ENCODE measurements at regions not wholly inside any gene's neighbourhood (a gene's known extent, or its start where the extent isn't known, plus 50 kb on each side); places are given as distances from the start of the nearest gene placed in this dataset.

DNA sequence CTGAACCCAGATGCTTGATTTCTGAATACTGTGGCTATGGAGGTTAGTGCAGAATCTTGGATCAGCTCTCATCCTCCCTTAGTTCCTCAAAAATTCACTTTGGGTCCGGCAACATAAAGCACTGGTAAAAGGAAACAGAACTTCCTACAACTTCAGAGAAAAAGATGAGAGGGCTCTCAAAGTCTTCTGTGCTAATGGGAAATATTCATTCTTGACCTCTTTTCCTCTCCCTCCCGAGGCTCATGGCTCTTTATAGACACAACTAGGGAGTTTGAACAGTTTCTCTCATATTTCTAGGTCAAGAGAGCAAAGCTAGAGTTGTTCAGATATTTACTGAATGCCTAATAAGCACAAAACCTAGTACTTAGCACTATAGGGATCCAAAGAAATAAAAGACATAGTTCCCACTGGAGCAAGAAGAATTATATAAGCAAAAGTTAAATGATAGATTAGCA lies 124.1 kb upstream of the TCF21 start:
- H3K27ac ChIP-seq (ENCODE audit: low read depth, low read length, poor library complexity, severe bottlenecking): no peak overlapping the region
- ChIA-PET CTCF (no interaction called here), POLR2A (ENCODE audit: low non-redundant PET) (no interaction called here)
- no peak overlapping the region for H3K4me3 ChIP-seq (ENCODE audit: low read depth, low read length, poor library complexity, severe bottlenecking)
- TF ChIP-seq, protein P1, sequence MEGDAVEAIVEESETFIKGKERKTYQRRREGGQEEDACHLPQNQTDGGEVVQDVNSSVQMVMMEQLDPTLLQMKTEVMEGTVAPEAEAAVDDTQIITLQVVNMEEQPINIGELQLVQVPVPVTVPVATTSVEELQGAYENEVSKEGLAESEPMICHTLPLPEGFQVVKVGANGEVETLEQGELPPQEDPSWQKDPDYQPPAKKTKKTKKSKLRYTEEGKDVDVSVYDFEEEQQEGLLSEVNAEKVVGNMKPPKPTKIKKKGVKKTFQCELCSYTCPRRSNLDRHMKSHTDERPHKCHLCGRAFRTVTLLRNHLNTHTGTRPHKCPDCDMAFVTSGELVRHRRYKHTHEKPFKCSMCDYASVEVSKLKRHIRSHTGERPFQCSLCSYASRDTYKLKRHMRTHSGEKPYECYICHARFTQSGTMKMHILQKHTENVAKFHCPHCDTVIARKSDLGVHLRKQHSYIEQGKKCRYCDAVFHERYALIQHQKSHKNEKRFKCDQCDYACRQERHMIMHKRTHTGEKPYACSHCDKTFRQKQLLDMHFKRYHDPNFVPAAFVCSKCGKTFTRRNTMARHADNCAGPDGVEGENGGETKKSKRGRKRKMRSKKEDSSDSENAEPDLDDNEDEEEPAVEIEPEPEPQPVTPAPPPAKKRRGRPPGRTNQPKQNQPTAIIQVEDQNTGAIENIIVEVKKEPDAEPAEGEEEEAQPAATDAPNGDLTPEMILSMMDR (conservative IDR thresholded peaks at IDR 0.05; ENCODE audit: low read depth, low read length): no peak
- TF ChIP-seq EZH2 (IDR thresholded peaks at IDR 0.05; ENCODE audit: borderline replicate concordance, low read depth, low read length, poor library complexity, severe bottlenecking): no peak
- BruUV-seq (replicated peaks): no TSS peak
- DNase-seq (ENCODE audit: low spot score): no peak
- no peaks in the 10 kb centered on the region for H3K4me1 ChIP-seq (ENCODE audit: insufficient read depth, low read length, poor library complexity, severe bottlenecking)
- H3K36me3 ChIP-seq (ENCODE audit: insufficient read depth, low read length, poor library complexity, severe bottlenecking): no peaks in the 10 kb centered on the region
- H3K9me3 ChIP-seq (ENCODE audit: low read depth, low read length, poor library complexity, severe bottlenecking): no peaks in the 10 kb centered on the region
- intact Hi-C loops (cut with micrococcal nuclease; ENCODE audit: unreplicated experiment): no loop called here
- H3K27me3 ChIP-seq (replicated peaks; ENCODE audit: insufficient read depth, low read depth, low read length, poor library complexity): peaks cover 62% of the 10 kb centered on the region

DNA sequence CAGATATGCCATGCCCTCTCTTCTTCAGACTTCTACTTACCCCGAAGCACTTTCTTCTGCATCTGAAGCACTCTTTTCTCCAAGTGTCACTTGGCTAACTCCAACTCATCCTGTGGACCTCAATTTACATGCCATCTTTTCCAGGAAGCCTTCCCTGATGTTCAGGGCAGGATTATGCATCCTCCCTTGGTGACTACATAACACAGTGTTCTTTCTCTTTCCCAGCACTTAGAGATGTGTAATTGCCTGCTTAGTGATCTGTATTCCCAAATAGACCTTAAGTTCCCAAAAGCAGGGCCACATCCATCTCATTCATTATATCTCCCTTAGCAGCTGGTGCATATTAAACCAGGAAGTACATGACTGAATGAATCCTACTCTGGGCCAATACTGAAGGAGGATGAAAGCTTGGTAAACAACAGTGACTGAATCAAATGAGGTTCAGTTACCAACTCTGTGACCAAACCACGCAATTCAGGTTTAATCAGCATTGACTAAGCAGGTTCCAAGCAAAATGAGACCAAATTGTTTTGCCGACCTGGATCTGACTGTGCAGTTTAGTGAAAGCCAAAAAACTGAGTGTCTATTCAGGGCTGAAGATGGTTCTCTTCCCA lies 121.4 kb upstream of the TCF21 start:
- no peaks in the 10 kb centered on the region for H3K36me3 ChIP-seq (ENCODE audit: insufficient read depth, low read length, poor library complexity, severe bottlenecking)
- CTCF ChIA-PET: no interaction called here
- no peaks in the 10 kb centered on the region for H3K9me3 ChIP-seq (ENCODE audit: low read depth, low read length, poor library complexity, severe bottlenecking)
- H3K27me3 ChIP-seq (replicated peaks; ENCODE audit: insufficient read depth, low read depth, low read length, poor library complexity): peaks cover 42% of the 10 kb centered on the region
- TF ChIP-seq, protein P1 (conservative IDR thresholded peaks at IDR 0.05; ENCODE audit: low read depth, low read length): no peak
- no peak for TF ChIP-seq EZH2 (IDR thresholded peaks at IDR 0.05; ENCODE audit: borderline replicate concordance, low read depth, low read length, poor library complexity, severe bottlenecking)
- no peak overlapping the region for H3K4me3 ChIP-seq (ENCODE audit: low read depth, low read length, poor library complexity, severe bottlenecking)
- no peak for DNase-seq (ENCODE audit: low spot score)
- POLR2A ChIA-PET (ENCODE audit: low non-redundant PET): no interaction called here
- intact Hi-C loops (cut with micrococcal nuclease; ENCODE audit: unreplicated experiment): no loop called here
- no TSS peak for BruUV-seq (replicated peaks)
- H3K4me1 ChIP-seq (ENCODE audit: insufficient read depth, low read length, poor library complexity, severe bottlenecking): no peaks in the 10 kb centered on the region
- H3K27ac ChIP-seq (ENCODE audit: low read depth, low read length, poor library complexity, severe bottlenecking): no peak overlapping the region

DNA sequence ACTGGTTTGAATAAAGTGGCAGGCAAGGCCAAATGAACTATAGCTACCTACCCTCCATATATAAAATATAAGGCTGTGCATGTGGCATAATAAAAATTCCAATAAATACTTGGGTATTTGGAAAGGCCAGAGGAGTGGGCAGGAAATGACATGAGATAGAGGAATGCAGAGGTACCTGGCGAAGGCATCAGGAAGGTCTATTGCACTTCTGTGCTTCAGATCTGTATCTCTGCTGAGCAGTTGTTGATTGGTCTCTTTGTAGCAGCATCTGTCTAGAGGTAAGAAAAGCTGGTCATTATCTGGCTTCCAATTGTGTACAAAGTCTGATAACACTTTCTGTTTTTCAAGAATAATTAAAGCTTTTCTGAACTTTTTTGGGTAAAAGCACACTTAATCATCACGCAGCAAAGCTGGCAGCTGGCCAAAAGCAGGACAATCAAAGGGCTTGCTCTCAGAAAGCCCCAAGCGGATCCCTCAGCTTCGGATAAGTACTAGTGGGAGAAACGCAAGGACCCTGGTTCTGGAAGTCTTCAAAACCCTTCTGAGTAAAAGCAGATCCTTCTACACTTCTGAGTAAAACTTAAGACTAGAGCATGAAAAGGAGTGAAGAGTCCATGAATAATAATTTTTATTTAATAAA lies 120.1 kb upstream of the TCF21 start:
- no peak overlapping the region for H3K4me3 ChIP-seq (ENCODE audit: low read depth, low read length, poor library complexity, severe bottlenecking)
- no peaks in the 10 kb centered on the region for H3K36me3 ChIP-seq (ENCODE audit: insufficient read depth, low read length, poor library complexity, severe bottlenecking)
- H3K27me3 ChIP-seq (replicated peaks; ENCODE audit: insufficient read depth, low read depth, low read length, poor library complexity): peaks cover 28% of the 10 kb centered on the region
- H3K4me1 ChIP-seq (ENCODE audit: insufficient read depth, low read length, poor library complexity, severe bottlenecking): no peaks in the 10 kb centered on the region
- TF ChIP-seq, protein P1 (conservative IDR thresholded peaks at IDR 0.05; ENCODE audit: low read depth, low read length): no peak
- TF ChIP-seq EZH2 (IDR thresholded peaks at IDR 0.05; ENCODE audit: borderline replicate concordance, low read depth, low read length, poor library complexity, severe bottlenecking): no peak
- intact Hi-C loops (cut with micrococcal nuclease; ENCODE audit: unreplicated experiment): no loop called here
- no peaks in the 10 kb centered on the region for H3K9me3 ChIP-seq (ENCODE audit: low read depth, low read length, poor library complexity, severe bottlenecking)
- ChIA-PET POLR2A (ENCODE audit: low non-redundant PET) (no interaction called here), CTCF (no interaction called here)
- no peak overlapping the region for H3K27ac ChIP-seq (ENCODE audit: low read depth, low read length, poor library complexity, severe bottlenecking)
- DNase-seq (ENCODE audit: low spot score): peak; percentile 10
- no TSS peak for BruUV-seq (replicated peaks)
